H1 (cell line): ENCODE measurements at regions not wholly inside any gene's neighbourhood (a gene's known extent, or its start where the extent isn't known, plus 50 kb on each side); places are given as distances from the start of the nearest gene placed in this dataset.

ENCODE experiments used
- CTCF ChIA-PET: fragments of 300-600 bp; sonication (Branson Sonifier 250); formaldehyde crosslinking; loops from one replicate; lab custom pipeline; 2021; ENCODE audit not compliant: partially characterized antibody; lab: Charles Lee
- POLR2A ChIA-PET: fragments of 300-600 bp; sonication (Branson Sonifier 250); formaldehyde crosslinking; loops from one replicate; lab custom pipeline; 2021; ENCODE audit warnings: inconsistent platforms; ENCODE audit not compliant: partially characterized antibody; lab: Charles Lee
- DNase-seq, 2 experiments: peaks; one replicate each; pipeline versions ENCODE4 v3.0.0 to v3.0.0-alpha.2; 2010 to 2022; ENCODE audit warnings: low spot score in 2 of 2, low read depth in 1 of 2, mixed read lengths in 1 of 2
- FAIRE-seq: peaks from 2 replicates; lab custom pipeline; 2011; peaks lifted over from hg19 to GRCh38; lab: Jason Lieb, UNC
- H2AFZ ChIP-seq: 2 replicates; pipeline ENCODE4 v1.8.1; 2012; ENCODE audit warnings: low read length, inconsistent platforms
- H2AK5ac ChIP-seq: 2 replicates; pipeline ENCODE4 v1.6.1; 2013; ENCODE audit warnings: low read depth, low read length
- H2BK120ac ChIP-seq: replicated peaks from 2 replicates; pipeline ENCODE3; 2013; ENCODE audit warnings: low read depth, low read length, inconsistent platforms
- H2BK12ac ChIP-seq: 2 replicates; pipeline ENCODE4 v1.6.1; 2013; ENCODE audit warnings: low read depth, low read length
- H2BK15ac ChIP-seq: 2 replicates; pipeline ENCODE4 v1.6.1; 2013; ENCODE audit warnings: low read length
- H2BK20ac ChIP-seq: 2 replicates; pipeline ENCODE4 v1.6.1; 2013; ENCODE audit warnings: low read length
- H2BK5ac ChIP-seq: 2 replicates; pipeline ENCODE4 v1.6.1; 2013; ENCODE audit warnings: low read depth, low read length
- H3K14ac ChIP-seq: 2 replicates; pipeline ENCODE4 v1.6.1; 2013; ENCODE audit warnings: inconsistent platforms; ENCODE audit not compliant: insufficient read length
- H3K18ac ChIP-seq: 2 replicates; pipeline ENCODE4 v1.6.1; 2013; ENCODE audit warnings: low read length; ENCODE audit errors: extremely low read depth
- H3K23ac ChIP-seq: 2 replicates; pipeline ENCODE4 v1.6.1; 2013; ENCODE audit warnings: inconsistent platforms; ENCODE audit not compliant: insufficient read length
- H3K23me2 ChIP-seq: 2 replicates; pipeline ENCODE4 v1.6.1; 2013; ENCODE audit warnings: low read depth, low read length
- H3K27ac ChIP-seq: 2 replicates; pipeline ENCODE4 v1.6.1; 2011; ENCODE audit warnings: low read depth, low read length, inconsistent platforms
- H3K27me3 ChIP-seq, 4 experiments: replicated peaks in 1 of 4; 1 replicate in 1 of 4; 2 replicates in 3 of 4; pipeline versions ENCODE4 v1.6.1 to v1.8.1; 2011 to 2013; ENCODE audit warnings: low read length in 3 of 4, mild to moderate bottlenecking in 3 of 4, inconsistent platforms in 2 of 4, mixed read lengths in 2 of 4, moderate library complexity in 1 of 4; ENCODE audit not compliant: control insufficient read depth in 3 of 4, insufficient read depth in 3 of 4; ENCODE audit errors: extremely low read depth in 1 of 4
- H3K36me3 ChIP-seq, 4 experiments: 2 replicates each; pipeline versions ENCODE4 v1.6.1 to v1.8.1; 2011 to 2013; ENCODE audit warnings: mild to moderate bottlenecking in 4 of 4, low read length in 3 of 4, moderate library complexity in 2 of 4, control low read depth in 1 of 4, inconsistent platforms in 1 of 4; ENCODE audit not compliant: insufficient read depth in 4 of 4, control insufficient read depth in 2 of 4
- H3K4ac ChIP-seq: replicated peaks from 2 replicates; pipeline ENCODE3; 2013; ENCODE audit warnings: low read length, low read depth, mixed read lengths, inconsistent platforms; ENCODE audit not compliant: insufficient read length
- H3K4me1 ChIP-seq, 4 experiments: replicated peaks in 1 of 4; 1 replicate in 1 of 4; 2 replicates in 3 of 4; pipeline versions ENCODE4 v1.6.1 to v1.8.1; 2011 to 2013; ENCODE audit warnings: low read length in 3 of 4, inconsistent platforms in 2 of 4, mixed read lengths in 1 of 4; ENCODE audit not compliant: insufficient read depth in 4 of 4, control insufficient read depth in 3 of 4
- H3K4me2 ChIP-seq, 2 experiments: 2 replicates each; pipeline versions ENCODE4 v1.6.1 to v1.8.1; 2011 to 2013; ENCODE audit warnings: low read depth in 2 of 2, low read length in 2 of 2, control low read depth in 1 of 2, inconsistent platforms in 1 of 2, mild to moderate bottlenecking in 1 of 2; ENCODE audit not compliant: insufficient read depth in 1 of 2
- H3K4me3 ChIP-seq, 4 experiments: fragments of 200-600, 300-600 bp in 1 of 4; sonication (generic), shearing (Covaris generic), sonication (Bioruptor Twin) in 1 of 4; 2 replicates each; pipeline versions ENCODE4 v1.5.1 to v1.8.1; 2011 to 2016; ENCODE audit warnings: low read length in 4 of 4, low read depth in 3 of 4, control low read depth in 2 of 4, inconsistent platforms in 2 of 4, mild to moderate bottlenecking in 2 of 4, mixed read lengths in 1 of 4, moderate library complexity in 1 of 4; ENCODE audit not compliant: insufficient read depth in 2 of 4; ENCODE audit errors: extremely low read depth in 1 of 4
- H3K56ac ChIP-seq: replicated peaks from 2 replicates; pipeline ENCODE3; 2013; ENCODE audit warnings: low read depth, mild to moderate bottlenecking, mixed read lengths, low read length, inconsistent platforms; ENCODE audit not compliant: insufficient read length
- H3K79me1 ChIP-seq: 2 replicates; pipeline ENCODE4 v1.6.1; 2013; ENCODE audit warnings: low read depth, low read length, control low read depth
- H3K79me2 ChIP-seq, 2 experiments: 2 replicates each; pipeline versions ENCODE4 v1.6.1 to v1.8.1; 2012 to 2013; ENCODE audit warnings: low read length in 2 of 2, mild to moderate bottlenecking in 2 of 2, inconsistent platforms in 1 of 2; ENCODE audit not compliant: insufficient read depth in 2 of 2, control insufficient read depth in 1 of 2
- H3K9ac ChIP-seq, 4 experiments: replicated peaks in 1 of 4; 1 replicate in 1 of 4; 2 replicates in 3 of 4; pipeline versions ENCODE4 v1.6.1 to v1.8.1; 2011 to 2013; ENCODE audit warnings: low read depth in 3 of 4, low read length in 3 of 4, control low read depth in 2 of 4, mild to moderate bottlenecking in 2 of 4, moderate library complexity in 2 of 4, inconsistent platforms in 1 of 4; ENCODE audit errors: extremely low read depth in 1 of 4
- H3K9me3 ChIP-seq, 2 experiments: 2 replicates each; pipeline versions ENCODE4 v1.6.1 to v1.8.1; 2012 to 2013; ENCODE audit warnings: mild to moderate bottlenecking in 2 of 2, moderate library complexity in 2 of 2, control low read depth in 1 of 2, inconsistent platforms in 1 of 2, low read depth in 1 of 2, low read length in 1 of 2, mixed read lengths in 1 of 2; ENCODE audit not compliant: insufficient read depth in 2 of 2
- H4K20me1 ChIP-seq, 2 experiments: replicated peaks in 1 of 2; 2 replicates each; pipeline versions ENCODE3 to v1.8.1; 2011 to 2013; ENCODE audit warnings: inconsistent platforms in 2 of 2, low read length in 2 of 2, mild to moderate bottlenecking in 1 of 2; ENCODE audit not compliant: insufficient read depth in 2 of 2, control insufficient read depth in 1 of 2
- H4K5ac ChIP-seq: 2 replicates; pipeline ENCODE4 v1.6.1; 2013; ENCODE audit warnings: low read length, low read depth, mixed read lengths, inconsistent platforms; ENCODE audit not compliant: insufficient read length
- H4K8ac ChIP-seq: 2 replicates; pipeline ENCODE4 v1.8.0; 2013; ENCODE audit warnings: mild to moderate bottlenecking, moderate library complexity, low read length, inconsistent platforms; ENCODE audit not compliant: insufficient read depth; ENCODE audit errors: extremely low read depth
- H4K91ac ChIP-seq: replicated peaks from 2 replicates; pipeline ENCODE3; 2013; ENCODE audit warnings: low read length, mixed read lengths, inconsistent platforms; ENCODE audit not compliant: insufficient read length
- EZH2 ChIP-seq: fragments of 200-600 bp; sonication (generic); IDR thresholded peaks from 2 replicates; pipeline ENCODE4 v1.7.1; 2012; ENCODE audit warnings: low read depth, mild to moderate bottlenecking, moderate library complexity, low read length, inconsistent platforms; ENCODE audit not compliant: severe bottlenecking
- KDM1A ChIP-seq: fragments of 200-600, 300-600 bp; sonication (generic); IDR thresholded peaks from 2 replicates; pipeline ENCODE4 v1.7.1; 2016; ENCODE audit warnings: mild to moderate bottlenecking, low read length, borderline replicate concordance
- RXRA ChIP-seq: IDR thresholded peaks from 2 replicates; pipeline ENCODE4 v1.6.1; 2011; ENCODE audit warnings: low read depth, mild to moderate bottlenecking, low read length, moderate library complexity; ENCODE audit not compliant: insufficient read depth
- SUZ12 ChIP-seq: fragments of 200-600 bp; sonication (generic); IDR thresholded peaks from 2 replicates; pipeline ENCODE4 v1.6.1; 2012; ENCODE audit warnings: mild to moderate bottlenecking, inconsistent platforms, low read length, moderate library complexity, mixed read lengths
- WGBS, 2 experiments: shearing (Covaris generic) in 1 of 2; methylation state at CpG; one replicate each; pipeline versions ENCODE4 v1.1.6 to v1.1.7; 2013 to 2015; ENCODE audit warnings: low lambda C conversion rate in 2 of 2, mixed read lengths in 2 of 2, inconsistent platforms in 1 of 2, low coverage in 1 of 2, missing lambda C conversion rate in 1 of 2; ENCODE audit not compliant: insufficient replicate concordance in 2 of 2, insufficient coverage in 1 of 2, insufficient read length in 1 of 2; ENCODE audit errors: extremely low coverage in 1 of 2, missing lambda C conversion rate in 1 of 2; 5-methylcytosine and 5-hydroxymethylcytosine counted together

DNA sequence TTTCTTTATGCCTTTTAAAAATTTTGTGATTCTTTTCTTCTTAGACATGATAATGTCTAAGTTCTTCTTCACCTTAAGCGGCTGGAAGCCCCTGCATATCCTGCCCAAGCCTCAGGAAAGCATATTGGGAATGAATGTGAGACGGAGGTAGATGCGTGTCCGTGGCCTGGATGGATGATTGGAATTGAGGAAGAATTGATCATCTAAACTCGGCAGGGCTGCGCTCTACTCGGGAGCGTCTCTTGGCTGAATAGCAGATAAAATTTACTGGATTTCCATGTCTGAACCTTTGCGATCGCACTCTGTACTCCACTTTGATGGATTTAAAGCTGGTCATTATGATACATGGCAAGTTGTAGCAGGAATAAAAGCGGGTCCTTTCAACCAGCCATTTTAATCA, 406.7 kb upstream of the ONECUT1 start:
- ChIA-PET CTCF (interaction anchor here (0.6 to 1.7 kb wide), 33 partner anchors 9 to 1034 kb away, joined by 3 to 12 read pairs (median 4); no protein-coding TSS in a partner anchor), POLR2A (interaction anchor here (0.8 to 1.2 kb wide), 2 partner anchors 392 to 409 kb away, joined by 3 to 8 read pairs; no protein-coding TSS in a partner anchor)
- H4K5ac ChIP-seq, result no peak overlapping the region
- H4K8ac ChIP-seq, result no peak overlapping the region
- no peaks in the 10 kb centered on the region for H3K9me3 ChIP-seq
- no peaks in the 10 kb centered on the region for H3K79me1 ChIP-seq
- H3K79me2 ChIP-seq, result no peaks in the 10 kb centered on the region
- no peak overlapping the region for H2BK12ac ChIP-seq
- H3K27me3 ChIP-seq, result no peaks in the 10 kb centered on the region; a peak in 2 of 7 replicates
- no peak overlapping the region for H2BK20ac ChIP-seq
- 68% methylated on average over 11 of the region's 11 CpGs; no CpG with 5 or more reads in 1 of the 2 experiments for WGBS, 2 experiments
- no peak overlapping the region for H3K14ac ChIP-seq
- no peak overlapping the region for H4K91ac ChIP-seq
- peak; percentile 10 for TF ChIP-seq EZH2
- no peak for TF ChIP-seq RXRA
- no peak for TF ChIP-seq KDM1A
- TF ChIP-seq SUZ12, result no peak
- H3K18ac ChIP-seq, result no peak overlapping the region
- H3K4me2 ChIP-seq, result peak overlapping the region in 1 of 2 experiments; percentile 3; a peak in 1 of 4 replicates
- H2BK15ac ChIP-seq, result no peak overlapping the region
- H2AK5ac ChIP-seq, result no peak overlapping the region
- H3K4ac ChIP-seq, result no peak overlapping the region
- H3K9ac ChIP-seq, result no peak overlapping the region
- no peaks in the 10 kb centered on the region for H3K23me2 ChIP-seq
- no peaks in the 10 kb centered on the region for H4K20me1 ChIP-seq
- H3K4me3 ChIP-seq, result peak overlapping the region in 1 of 4 experiments; percentile 21; a peak in 1 of 8 replicates
- no peak overlapping the region for H2BK5ac ChIP-seq
- peaks cover 0 to 5% (median 4%) of the 10 kb centered on the region in 4 experiments; a peak in 4 of 7 replicates for H3K4me1 ChIP-seq
- H2AFZ ChIP-seq, result no peak overlapping the region; the same call in 1 of the 2 replicates
- no peaks in the 10 kb centered on the region for H3K36me3 ChIP-seq
- no peak overlapping the region for H3K27ac ChIP-seq
- H3K56ac ChIP-seq, result no peak overlapping the region
- no peak overlapping the region for H2BK120ac ChIP-seq
- DNase-seq (no peak), FAIRE-seq (no peak)
- H3K23ac ChIP-seq, result no peak overlapping the region
